ENCODE measurements at regions not wholly inside any gene's neighbourhood (a gene's known extent, or its start where the extent isn't known, plus 50 kb on each side); places are given as distances from the start of the nearest gene placed in this dataset.

- DNase-seq (ENCODE audit: low read depth) = no peak
Observed at GRCh38 chr1:55353707-55354620, 138.8 kb upstream of the USP24 start.

GRCh38 chr1:55352811-55353180 lies 137.6 kb upstream of the USP24 start:
- no peak for DNase-seq (ENCODE audit: low read depth)

GRCh38 chr1:55352080-55352810 lies 137.1 kb upstream of the USP24 start:
- DNase-seq (ENCODE audit: low read depth) = no peak

- DNase-seq (ENCODE audit: low read depth) = no peak
Observed at GRCh38 chr1:55348356-55348755, 133.2 kb upstream of the USP24 start.

GRCh38 chr1:55347866-55348265 lies 132.7 kb upstream of the USP24 start:
- no peak for DNase-seq (ENCODE audit: low read depth)

- no peak for DNase-seq (ENCODE audit: low read depth)
Observed at GRCh38 chr1:55347041-55347440, 131.9 kb upstream of the USP24 start.

GRCh38 chr1:55346586-55346985 lies 131.4 kb upstream of the USP24 start:
- no peak for DNase-seq (ENCODE audit: low read depth)

GRCh38 chr1:55339681-55340080 lies 124.5 kb upstream of the USP24 start:
- no peak for DNase-seq (ENCODE audit: low read depth)

GRCh38 chr1:55338448-55338820 lies 123.3 kb upstream of the USP24 start:
- DNase-seq (ENCODE audit: low read depth) = no peak

GRCh38 chr1:55337801-55338447 lies 122.8 kb upstream of the USP24 start:
- DNase-seq (ENCODE audit: low read depth) = peak; percentile 59

- DNase-seq (ENCODE audit: low read depth) = no peak
Observed at GRCh38 chr1:55334797-55335196, 119.6 kb upstream of the USP24 start.

- no peak for DNase-seq (ENCODE audit: low read depth)
Observed at GRCh38 chr1:55334160-55334559, 119.0 kb upstream of the USP24 start.

GRCh38 chr1:55333461-55333860 lies 118.3 kb upstream of the USP24 start:
- no peak for DNase-seq (ENCODE audit: low read depth)

- DNase-seq (ENCODE audit: low read depth) = no peak
Observed at GRCh38 chr1:55331351-55331750, 116.2 kb upstream of the USP24 start.

GRCh38 chr1:55329808-55330432 lies 114.8 kb upstream of the USP24 start:
- no peak for DNase-seq (ENCODE audit: low read depth)

GRCh38 chr1:55329091-55329490 lies 113.9 kb upstream of the USP24 start:
- DNase-seq (ENCODE audit: low read depth) = no peak

- DNase-seq (ENCODE audit: low read depth) = no peak
Observed at GRCh38 chr1:55326496-55327243, 111.5 kb upstream of the USP24 start.

- no peak for DNase-seq (ENCODE audit: low read depth)
Observed at GRCh38 chr1:55323760-55324159, 108.6 kb upstream of the USP24 start.

GRCh38 chr1:55322842-55323241 lies 107.7 kb upstream of the USP24 start:
- no peak for DNase-seq (ENCODE audit: low read depth)

- DNase-seq (ENCODE audit: low read depth) = peak; percentile 49
Observed at GRCh38 chr1:55321942-55322341, 106.8 kb upstream of the USP24 start.

GRCh38 chr1:55320891-55321290 lies 105.7 kb upstream of the USP24 start:
- DNase-seq (ENCODE audit: low read depth) = no peak
